Keratinocyte (primary cell): ENCODE measurements at regions not wholly inside any gene's neighbourhood (a gene's known extent, or its start where the extent isn't known, plus 50 kb on each side); places are given as distances from the start of the nearest gene placed in this dataset.
"Not testable (repeated sequence)": the region's sequence is repeated elsewhere in the genome, so short reads cannot be mapped to it uniquely, and the experiment has no call there.

ENCODE experiments used
- DNase-seq: peaks from one replicate; pipeline ENCODE4 v3.0.0-alpha.2; 2011; ENCODE audit warnings: low read depth, missing footprints, low spot score
- FAIRE-seq: peaks from 2 replicates; lab custom pipeline; 2011; peaks lifted over from hg19 to GRCh38; lab: Jason Lieb, UNC
- H2AFZ ChIP-seq: 2 replicates; pipeline ENCODE4 v1.6.0; 2012; ENCODE audit warnings: low read length, control low read depth, inconsistent platforms; ENCODE audit not compliant: control insufficient read depth
- H3K27ac ChIP-seq: 2 replicates; pipeline ENCODE4 v1.5.1; 2011; ENCODE audit warnings: low read length; ENCODE audit not compliant: control insufficient read depth, insufficient read depth
- H3K27me3 ChIP-seq: 3 replicates; pipeline ENCODE4 v1.6.0; 2011; ENCODE audit warnings: low read length; ENCODE audit not compliant: control insufficient read depth, insufficient read depth; ENCODE audit errors: extremely low read depth
- H3K36me3 ChIP-seq, 2 experiments: 2 replicates in 1 of 2; 3 replicates in 1 of 2; pipeline ENCODE4 v1.5.1; 2011; ENCODE audit warnings: low read length in 2 of 2, mild to moderate bottlenecking in 1 of 2; ENCODE audit not compliant: control insufficient read depth in 2 of 2, insufficient read depth in 2 of 2; ENCODE audit errors: extremely low read depth in 1 of 2
- H3K4me1 ChIP-seq: 3 replicates; pipeline ENCODE4 v1.5.1; 2011; ENCODE audit warnings: low read length; ENCODE audit not compliant: control insufficient read depth, insufficient read depth; ENCODE audit errors: extremely low read depth
- H3K4me2 ChIP-seq: 3 replicates; pipeline ENCODE4 v1.6.0; 2011; ENCODE audit warnings: low read depth, low read length; ENCODE audit not compliant: control insufficient read depth, insufficient read depth; ENCODE audit errors: extremely low read depth
- H3K4me3 ChIP-seq, 3 experiments: fragments of 200-600 bp in 1 of 3; sonication (generic) in 1 of 3; 2 replicates in 2 of 3; 3 replicates in 1 of 3; pipeline ENCODE4 v1.5.1; 2011 to 2016; ENCODE audit warnings: low read length in 3 of 3, mild to moderate bottlenecking in 3 of 3, control low read depth in 2 of 3, inconsistent platforms in 1 of 3, low read depth in 1 of 3, mixed read lengths in 1 of 3, mixed run types in 1 of 3, moderate library complexity in 1 of 3; ENCODE audit not compliant: control insufficient read depth in 2 of 3, insufficient read depth in 2 of 3; ENCODE audit errors: extremely low read depth in 1 of 3
- H3K79me2 ChIP-seq: 2 replicates; pipeline ENCODE4 v1.6.0; 2012; ENCODE audit warnings: low read length; ENCODE audit not compliant: control insufficient read depth, insufficient read depth
- H3K9ac ChIP-seq: 3 replicates; pipeline ENCODE4 v1.6.0; 2011; ENCODE audit warnings: low read length; ENCODE audit not compliant: control insufficient read depth, insufficient read depth; ENCODE audit errors: extremely low read depth
- H3K9me1 ChIP-seq: 3 replicates; pipeline ENCODE4 v1.6.0; 2011; ENCODE audit warnings: low read length; ENCODE audit not compliant: control insufficient read depth, insufficient read depth; ENCODE audit errors: extremely low read depth
- H3K9me3 ChIP-seq: 2 replicates; pipeline ENCODE4 v1.5.1; 2012; ENCODE audit warnings: low read depth, low read length; ENCODE audit not compliant: control insufficient read depth
- H4K20me1 ChIP-seq: 3 replicates; pipeline ENCODE4 v1.6.0; 2011; ENCODE audit warnings: low read length; ENCODE audit not compliant: control insufficient read depth, insufficient read depth; ENCODE audit errors: extremely low read depth
- CTCF ChIP-seq, 3 experiments: IDR thresholded peaks in 1 of 3; conservative IDR thresholded peaks in 1 of 3; optimal IDR thresholded peaks in 1 of 3; 2 replicates in 2 of 3; 3 replicates in 1 of 3; pipeline versions ENCODE3 to v1.5.1; 2011; ENCODE audit warnings: low read length in 3 of 3, mild to moderate bottlenecking in 3 of 3, moderate library complexity in 2 of 3, control low read depth in 1 of 3, inconsistent platforms in 1 of 3; ENCODE audit not compliant: insufficient read depth in 2 of 3; ENCODE audit errors: extremely low read depth in 1 of 3
- EZH2 ChIP-seq: IDR thresholded peaks from one replicate; pipeline ENCODE4 v1.6.1; 2012; ENCODE audit warnings: inconsistent platforms, mild to moderate bottlenecking, low read length, moderate library complexity
- dilution Hi-C: fragments of 300-500 bp; cut with MboI; formaldehyde crosslinking; loops from one replicate; pipeline ENCODE4 v1.7.0; 2020; ENCODE audit warnings: low sequenced_read_pairs; ENCODE audit not compliant: extremely low pct_ligation_motif_present

GRCh38 chr3:107465064-107465631, 57.6 kb upstream of the BBX start:
- H3K36me3 ChIP-seq: no peaks in the 10 kb centered on the region
- no peaks in the 10 kb centered on the region for H3K27me3 ChIP-seq
- H3K9ac ChIP-seq: no peak overlapping the region
- H4K20me1 ChIP-seq: no peaks in the 10 kb centered on the region
- TF ChIP-seq EZH2 (no peak), CTCF (optimal IDR thresholded peaks at IDR 0.05 in 1 of 3, IDR thresholded peaks at IDR 0.05 in 1 of 3, conservative IDR thresholded peaks at IDR 0.05 in 1 of 3; ENCODE audit: extremely low read depth in 1 of 3, insufficient read depth in 2 of 3, low read length in 3 of 3) (no peak)
- H3K9me3 ChIP-seq: no peaks in the 10 kb centered on the region
- H3K4me3 ChIP-seq: no peak overlapping the region
- DNase-seq: no peak
- no peaks in the 10 kb centered on the region for H3K9me1 ChIP-seq
- H3K4me1 ChIP-seq: no peaks in the 10 kb centered on the region
- dilution Hi-C loops: no loop called here
- no peak overlapping the region for H3K27ac ChIP-seq
- no peaks in the 10 kb centered on the region for H3K79me2 ChIP-seq
- no peak for FAIRE-seq
- no peak overlapping the region for H2AFZ ChIP-seq
- no peak overlapping the region for H3K4me2 ChIP-seq

GRCh38 chr3:107468782-107469181, 54.0 kb upstream of the BBX start:
- no peaks in the 10 kb centered on the region for H3K36me3 ChIP-seq
- no peaks in the 10 kb centered on the region for H3K9me3 ChIP-seq
- H3K9me1 ChIP-seq: no peaks in the 10 kb centered on the region
- H3K4me3 ChIP-seq: no peak overlapping the region
- no peak overlapping the region for H2AFZ ChIP-seq
- no peak for DNase-seq
- no peak overlapping the region for H3K4me2 ChIP-seq
- no peaks in the 10 kb centered on the region for H3K79me2 ChIP-seq
- H3K27me3 ChIP-seq: no peaks in the 10 kb centered on the region
- dilution Hi-C loops: no loop called here
- no peaks in the 10 kb centered on the region for H4K20me1 ChIP-seq
- TF ChIP-seq EZH2 (no peak), CTCF (optimal IDR thresholded peaks at IDR 0.05 in 1 of 3, IDR thresholded peaks at IDR 0.05 in 1 of 3, conservative IDR thresholded peaks at IDR 0.05 in 1 of 3; ENCODE audit: extremely low read depth in 1 of 3, insufficient read depth in 2 of 3, low read length in 3 of 3) (no peak)
- no peak overlapping the region for H3K9ac ChIP-seq
- H3K27ac ChIP-seq: no peak overlapping the region
- no peak for FAIRE-seq
- H3K4me1 ChIP-seq: no peaks in the 10 kb centered on the region

DNA sequence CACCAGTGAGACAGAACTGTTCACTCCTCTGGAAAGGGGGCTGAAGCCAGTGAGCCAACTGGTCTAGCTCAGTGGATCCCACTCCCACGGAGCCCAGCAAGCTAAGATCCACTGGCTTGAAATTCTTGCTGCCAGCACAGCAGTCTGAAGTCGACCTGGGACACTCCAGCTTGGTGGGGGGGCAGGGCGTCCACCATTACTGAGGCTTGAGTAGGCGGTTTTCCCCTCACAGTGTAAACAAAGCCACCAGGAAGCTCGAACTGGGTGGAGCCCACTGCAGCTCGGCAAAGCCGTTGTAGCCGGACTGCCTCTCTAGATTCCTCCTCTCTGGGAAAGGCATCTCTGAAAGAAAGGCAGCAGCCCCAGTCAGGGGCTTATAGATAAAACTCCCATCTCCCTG, 52.3 kb upstream of the BBX start:
- DNase-seq, dilution Hi-C loops, H3K27me3 ChIP-seq, H3K4me1 ChIP-seq, H3K79me2 ChIP-seq, H3K9me3 ChIP-seq, H3K27ac ChIP-seq, H3K9ac ChIP-seq, H3K36me3 ChIP-seq, H3K4me3 ChIP-seq, FAIRE-seq, H3K4me2 ChIP-seq, H4K20me1 ChIP-seq, H3K9me1 ChIP-seq, H2AFZ ChIP-seq: not testable (repeated sequence)
